Ovary (tissue), 7 donors: ENCODE measurements at regions not wholly inside any gene's neighbourhood (a gene's known extent, or its start where the extent isn't known, plus 50 kb on each side); places are given as distances from the start of the nearest gene placed in this dataset.
"Not testable (repeated sequence)": the region's sequence is repeated elsewhere in the genome, so short reads cannot be mapped to it uniquely, and the experiment has no call there.

Source experiments
- DNase-seq, 5 donors: peaks; one replicate each; pipeline ENCODE4 v3.0.0-alpha.2; 2019 to 2020
- H3K27ac ChIP-seq, 2 donors: fragments of 200-600 bp; one replicate each; pipeline versions ENCODE4 v1.5.1 to v1.8.0; 2019 to 2022
- H3K27me3 ChIP-seq: fragments of 200-600 bp; one replicate; pipeline ENCODE4 v1.8.0; 2022
- H3K36me3 ChIP-seq: fragments of 200-600 bp; sonication (generic); one replicate; pipeline ENCODE4 v1.5.1; 2019
- H3K4me1 ChIP-seq: one replicate; pipeline ENCODE4 v1.8.1; 2013; ENCODE audit warnings: mild to moderate bottlenecking, moderate library complexity; ENCODE audit not compliant: insufficient read depth
- H3K4me3 ChIP-seq: fragments of 200-600 bp; sonication (generic); one replicate; pipeline ENCODE4 v1.5.1; 2017
- H3K9me3 ChIP-seq, 2 donors: fragments of 200-600 bp in 1 of 2; sonication (generic) in 1 of 2; one replicate each; pipeline versions ENCODE4 v1.5.1 to v1.8.1; 2013 to 2019; ENCODE audit warnings: mild to moderate bottlenecking in 1 of 2, moderate library complexity in 1 of 2
- CTCF ChIP-seq, 3 donors: fragments of 450-650 bp in 2 of 3; fragments of 200-600 bp in 1 of 3; IDR thresholded peaks; one replicate each; pipeline versions ENCODE4 v1.5.1 to v1.8.0; 2016 to 2022; ENCODE audit warnings: antibody characterized with exemption in 3 of 3, mild to moderate bottlenecking in 1 of 3
- EP300 ChIP-seq: sonication (generic); formaldehyde crosslinking; IDR thresholded peaks from one replicate; pipeline ENCODE4 v1.6.1; 2017; ENCODE audit warnings: antibody characterized with exemption
- POLR2A ChIP-seq: fragments of 450-650 bp; IDR thresholded peaks from one replicate; pipeline ENCODE4 v1.6.1; 2017; ENCODE audit warnings: antibody characterized with exemption, mild to moderate bottlenecking, moderate library complexity
- WGBS, 3 donors: extraction: QIAGEN DNeasy Blood & Tissue Kit in 1 of 3; methylation state at CpG; one replicate each; pipeline versions ENCODE4 v1.1.5 to v1.1.7; 2013 to 2017; 5-methylcytosine and 5-hydroxymethylcytosine counted together
- intact Hi-C, 4 donors: fragments of 100-400 bp; cut with DNase I; formaldehyde crosslinking; loops; one replicate each; pipeline versions ENCODE4 v1.11.0 to v1.15.1; 2022 to 2023
- donor health status: DM: no; HTN: no; CAD: no; lungs with moderate emphysema.
- donor health status: DM: no; HTN: no; CAD: no.
- donor health status: Bipolar disorder and iron deficiency.
- donor health status: DM: no; HTN: no; CAD: no.
- donor health status: DM: yes; HTN: yes; CAD: no.

DNA sequence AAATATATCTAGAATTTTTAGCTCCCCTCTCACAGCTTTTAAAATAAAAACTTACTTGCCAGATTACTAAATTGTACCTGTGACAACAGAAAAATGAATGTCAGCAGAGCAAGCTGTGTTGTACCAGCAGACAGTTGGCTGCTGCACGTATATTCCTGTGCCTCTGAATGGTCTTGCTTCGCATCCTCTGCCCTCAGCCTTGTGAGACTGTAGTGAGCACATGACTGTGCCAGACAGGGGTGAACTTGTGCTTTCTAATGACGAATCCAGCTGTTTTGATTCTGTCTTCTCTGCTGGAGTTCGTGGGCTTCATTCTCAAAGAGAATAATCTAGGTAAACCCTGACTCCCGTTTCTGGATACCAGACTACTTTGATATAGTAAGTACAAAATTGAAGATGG is 58.3 kb upstream of the FRMD6 start:
- peak in 1 of 5 donors; percentile 37 for DNase-seq
- intact Hi-C loops: no loop called here
- H3K36me3 ChIP-seq: no peaks in the 10 kb centered on the region
- 19 to 35% (median 27%) methylated on average over 5 of the region's 5 CpGs for WGBS, 3 donors
- no peak overlapping the region for H3K4me3 ChIP-seq
- H3K27me3 ChIP-seq: no peaks in the 10 kb centered on the region
- H3K27ac ChIP-seq: peak overlapping the region in 1 of 2 donors; percentile 46
- TF ChIP-seq CTCF (IDR thresholded peaks at IDR 0.05) (no peak), EP300 (no peak), POLR2A (no peak)
- H3K4me1 ChIP-seq: peaks cover 1% of the 10 kb centered on the region
- no peaks in the 10 kb centered on the region for H3K9me3 ChIP-seq

DNA sequence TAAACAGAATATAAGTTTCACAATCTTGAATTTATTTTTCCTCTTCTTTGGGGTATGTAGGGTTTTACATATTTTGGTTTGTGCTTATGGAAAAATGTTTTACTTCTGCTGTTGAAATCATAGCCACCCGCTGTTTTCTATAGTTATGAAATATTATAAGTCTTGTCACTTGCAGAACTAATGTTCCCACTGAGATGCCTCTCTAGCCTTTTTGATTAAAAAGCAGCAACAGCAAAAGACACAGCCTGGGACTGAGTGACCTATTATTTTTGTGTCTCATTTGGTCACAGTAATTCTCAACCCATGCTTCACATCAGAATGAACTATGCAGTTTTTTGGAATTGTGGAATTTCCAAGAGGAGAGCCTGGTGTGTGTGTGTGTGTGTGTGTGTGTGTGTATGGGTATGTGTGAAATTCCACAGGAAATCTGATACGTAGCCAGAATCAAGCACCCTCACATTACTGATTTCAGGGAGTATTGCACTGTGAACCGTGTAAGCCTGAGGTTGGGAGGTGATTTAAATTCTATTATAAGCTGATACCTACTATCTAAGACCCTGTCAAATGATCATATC is 55.7 kb upstream of the FRMD6 start:
- H3K27me3 ChIP-seq: no peaks in the 10 kb centered on the region
- intact Hi-C loops: no loop called here
- WGBS, 3 donors: 83 to 94% (median 90%) methylated on average over 3 of the region's 3 CpGs

DNA sequence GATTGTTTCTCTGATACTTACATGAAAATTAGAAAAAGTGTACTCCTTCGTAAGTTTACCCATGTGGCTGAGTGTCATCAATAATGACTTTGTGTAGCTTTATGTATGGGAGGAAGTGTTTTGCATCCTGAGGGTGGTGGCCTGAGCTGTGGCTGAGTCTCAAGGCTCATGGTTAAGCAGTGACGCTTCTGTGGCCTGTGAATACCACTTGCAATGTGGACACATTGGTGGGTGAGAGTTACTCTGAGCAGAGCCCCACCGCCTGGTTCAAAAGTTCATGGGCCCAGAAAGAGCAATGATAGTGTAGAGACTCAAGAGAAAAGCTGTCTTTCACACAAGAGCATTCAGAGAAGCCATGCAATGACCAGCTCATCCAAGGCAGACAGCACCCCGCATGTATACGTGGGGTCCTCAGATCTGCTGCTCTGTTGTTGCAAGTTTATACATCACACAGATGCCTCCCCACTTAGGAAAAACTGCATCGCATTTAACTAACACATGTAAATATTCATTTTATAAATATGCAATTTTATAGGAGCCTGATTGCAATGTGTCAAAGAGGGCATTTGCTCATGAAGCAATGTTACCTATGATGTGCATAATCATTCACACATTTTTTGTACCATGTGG is 55.1 kb upstream of the FRMD6 start:
- no peak for TF ChIP-seq CTCF (IDR thresholded peaks at IDR 0.05)
- TF ChIP-seq POLR2A: no peak
- TF ChIP-seq EP300: no peak
- no peak overlapping the region for H3K27ac ChIP-seq
- peak overlapping the region; percentile 0 for H3K4me3 ChIP-seq
- H3K27me3 ChIP-seq: no peaks in the 10 kb centered on the region
- H3K9me3 ChIP-seq: no peaks in the 10 kb centered on the region
- no peak for DNase-seq
- WGBS, 3 donors: 93 to 96% (median 94%) methylated on average over 6 of the region's 6 CpGs
- intact Hi-C loops: no loop called here
- peaks cover 4% of the 10 kb centered on the region for H3K4me1 ChIP-seq
- no peaks in the 10 kb centered on the region for H3K36me3 ChIP-seq

More for the DNA sequence above, 55.7 kb upstream of the FRMD6 start:
- no peaks in the 10 kb centered on the region for H3K36me3 ChIP-seq
- no peak overlapping the region for H3K27ac ChIP-seq
- DNase-seq: no peak
- no peak overlapping the region for H3K4me3 ChIP-seq
- H3K9me3 ChIP-seq: no peaks in the 10 kb centered on the region
- peaks cover 2% of the 10 kb centered on the region for H3K4me1 ChIP-seq
- no peak for TF ChIP-seq CTCF (IDR thresholded peaks at IDR 0.05)
- TF ChIP-seq EP300: no peak
- no peak for TF ChIP-seq POLR2A

DNA sequence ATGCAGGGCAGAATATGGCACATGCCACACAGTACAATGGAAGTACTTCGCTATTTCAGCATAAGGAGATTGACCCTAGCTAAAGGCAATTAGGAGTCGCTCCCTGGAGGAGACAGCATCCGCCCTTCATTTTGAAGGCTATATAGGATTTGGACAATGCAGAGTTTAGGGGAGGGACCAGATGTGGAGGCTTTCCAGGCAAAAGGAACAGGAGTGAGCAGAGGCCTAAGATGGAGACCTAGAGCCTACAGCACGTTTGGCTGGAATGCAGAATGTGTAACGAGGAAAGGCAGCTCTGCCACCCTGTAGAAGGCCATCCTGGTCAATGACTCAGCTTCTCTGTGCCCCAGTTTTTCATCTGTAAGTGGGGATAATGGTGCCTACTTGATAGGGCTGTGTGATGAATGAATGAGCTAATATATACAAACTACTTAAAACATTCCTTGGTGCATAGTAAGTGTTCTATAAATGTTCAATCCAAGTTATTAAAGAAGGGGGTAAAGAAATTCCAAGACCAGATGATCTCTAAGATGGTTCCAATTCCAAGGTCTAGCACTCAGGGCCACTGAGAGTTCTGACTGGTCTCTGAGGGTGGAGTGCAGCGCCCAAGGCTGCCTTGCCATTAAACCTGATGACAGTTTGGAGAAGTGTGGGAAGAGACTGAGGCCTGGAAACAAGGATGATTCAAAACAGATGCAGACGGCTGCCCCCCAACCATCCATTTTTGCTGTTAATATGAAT is 54.3 kb upstream of the FRMD6 start:
- H3K4me3 ChIP-seq: peak overlapping the region; percentile 0
- DNase-seq: no peak
- TF ChIP-seq CTCF (IDR thresholded peaks at IDR 0.05): no peak
- no peak for TF ChIP-seq POLR2A
- TF ChIP-seq EP300: no peak
- intact Hi-C loops: no loop called here
- no peaks in the 10 kb centered on the region for H3K27me3 ChIP-seq
- no peaks in the 10 kb centered on the region for H3K9me3 ChIP-seq
- no peak overlapping the region for H3K27ac ChIP-seq
- peaks cover 4% of the 10 kb centered on the region for H3K4me1 ChIP-seq
- WGBS, 3 donors: 94 to 97% (median 95%) methylated on average over 7 of the region's 7 CpGs
- H3K36me3 ChIP-seq: no peaks in the 10 kb centered on the region

DNA sequence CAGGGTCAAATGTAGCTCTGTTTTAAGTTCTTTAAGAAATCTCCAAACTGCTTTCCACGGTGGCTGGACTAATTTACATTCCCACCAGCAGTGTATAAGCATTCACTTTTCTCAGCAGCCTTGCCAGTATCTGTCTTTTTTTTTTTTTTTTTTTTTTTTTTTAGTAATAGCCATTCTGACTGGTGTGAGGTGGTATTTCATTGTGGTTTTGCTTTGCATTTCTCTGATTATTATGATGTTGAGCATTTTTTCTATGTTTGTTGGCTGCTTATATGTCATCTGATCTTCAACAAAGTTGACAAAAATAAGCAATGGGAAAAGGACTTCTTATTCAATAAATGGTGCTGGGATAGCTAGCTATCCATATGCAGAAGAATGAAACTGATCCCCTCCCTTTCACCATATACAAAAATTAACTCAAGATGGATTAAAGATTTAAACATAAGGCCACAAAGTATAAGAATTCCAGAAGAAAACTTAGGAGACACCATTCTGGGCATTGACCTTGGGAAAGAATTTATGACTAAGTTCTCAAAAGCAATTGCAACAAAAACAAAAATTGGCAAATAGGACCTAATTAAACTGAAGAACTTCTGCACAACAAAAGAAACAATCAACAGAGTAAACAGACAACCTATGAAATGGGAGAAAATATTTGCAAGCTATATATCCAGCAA is 52.6 kb upstream of the FRMD6 start:
- WGBS, 3 donors: 38 to 46% (median 44%) methylated on average over 1 of the region's 1 CpG
- DNase-seq, H3K27ac ChIP-seq, intact Hi-C loops, H3K27me3 ChIP-seq, H3K4me1 ChIP-seq, H3K9me3 ChIP-seq, H3K36me3 ChIP-seq: not testable (repeated sequence)
- peak overlapping the region; percentile 38 for H3K4me3 ChIP-seq
